ACC112 (cell line): ENCODE measurements at regions not wholly inside any gene's neighbourhood (a gene's known extent, or its start where the extent isn't known, plus 50 kb on each side); places are given as distances from the start of the nearest gene placed in this dataset.

Experiments used
- H2AFZ ChIP-seq: fragments of 200-600 bp; sonication (generic); one replicate; pipeline ENCODE4 v1.6.0; 2017; ENCODE audit warnings: antibody characterized with exemption, low read length; ENCODE audit not compliant: unreplicated experiment
- H3K27ac ChIP-seq: fragments of 200-600 bp; sonication (generic); 2 replicates; pipeline ENCODE4 v1.5.1; 2014; ENCODE audit warnings: low read depth, mild to moderate bottlenecking, antibody characterized with exemption, low read length, moderate library complexity
- H3K27me3 ChIP-seq: fragments of 200-600 bp; sonication (generic); 2 replicates; pipeline ENCODE4 v1.6.1; 2014; ENCODE audit warnings: mild to moderate bottlenecking, antibody characterized with exemption, low read length, moderate library complexity, mixed read lengths; ENCODE audit not compliant: insufficient read depth
- H3K36me3 ChIP-seq: fragments of 200-600 bp; sonication (generic); 2 replicates; pipeline ENCODE4 v1.6.1; 2016; ENCODE audit warnings: mild to moderate bottlenecking, antibody characterized with exemption, low read length, moderate library complexity, mixed read lengths; ENCODE audit not compliant: insufficient read depth
- H3K4me1 ChIP-seq: fragments of 200-600 bp; sonication (generic); one replicate; pipeline ENCODE4 v1.6.1; 2016; ENCODE audit warnings: low read length, mixed read lengths; ENCODE audit not compliant: insufficient read depth, unreplicated experiment, control insufficient read depth
- H3K4me3 ChIP-seq: fragments of 200-600 bp; sonication (generic); 2 replicates; pipeline ENCODE4 v1.5.1; 2014; ENCODE audit warnings: mild to moderate bottlenecking, low read depth, low read length
- H3K79me2 ChIP-seq: fragments of 200-600 bp; sonication (generic); one replicate; pipeline ENCODE4 v1.6.0; 2016; ENCODE audit warnings: low read length; ENCODE audit not compliant: control insufficient read depth, unreplicated experiment, insufficient read depth

DNA sequence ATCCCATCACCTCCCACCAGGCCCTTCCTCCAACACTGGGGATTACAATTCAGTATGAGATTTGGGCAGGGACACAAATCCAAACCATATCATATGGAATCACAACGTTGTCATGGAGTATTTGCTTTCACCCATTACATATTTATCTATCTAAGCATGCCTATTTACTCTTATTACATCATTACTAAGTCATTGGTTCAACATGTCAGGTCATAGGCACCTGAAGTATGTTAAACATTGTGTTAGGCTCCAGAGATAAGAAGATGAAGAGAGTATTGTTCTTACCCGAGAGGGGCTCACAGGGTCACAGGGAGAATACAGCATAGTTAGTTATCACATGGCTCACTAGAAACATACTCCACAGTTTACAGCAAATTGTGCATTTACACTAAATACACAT, 150.5 kb downstream of the TMEM161B start:
- Histone ChIP-seq H2AFZ (no peak overlapping the region), H3K27ac (no peak overlapping the region), H3K4me3 (no peak overlapping the region), H3K4me1 (no peaks in the 10 kb centered on the region), H3K79me2 (no peaks in the 10 kb centered on the region), H3K36me3 (no peaks in the 10 kb centered on the region), H3K27me3 (peaks cover 10% of the 10 kb centered on the region; the same call in 1 of the 2 replicates)

DNA sequence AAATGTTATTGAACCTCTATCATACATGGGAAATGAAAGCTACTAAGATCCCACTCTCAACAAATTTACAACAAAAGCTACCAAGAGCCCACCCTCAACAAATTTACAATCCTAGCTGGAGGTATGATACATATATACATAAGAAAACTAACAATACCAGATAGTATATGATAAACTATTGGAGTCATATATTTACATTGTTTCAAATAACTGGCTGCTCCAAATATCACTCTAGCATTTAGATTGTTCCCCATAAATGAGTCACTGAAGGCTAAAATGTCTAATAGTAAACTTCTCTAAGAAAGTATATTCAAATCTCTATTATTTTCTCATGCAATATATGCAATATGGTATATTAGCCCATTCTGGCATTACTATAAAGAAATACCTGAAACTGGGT, 151.1 kb downstream of the TMEM161B start:
- no peak overlapping the region for H3K4me3 ChIP-seq
- no peak overlapping the region for H2AFZ ChIP-seq
- no peaks in the 10 kb centered on the region for H3K36me3 ChIP-seq
- H3K79me2 ChIP-seq, result no peaks in the 10 kb centered on the region
- H3K27me3 ChIP-seq, result peaks cover 10% of the 10 kb centered on the region; the same call in 1 of the 2 replicates
- H3K4me1 ChIP-seq, result no peaks in the 10 kb centered on the region
- H3K27ac ChIP-seq, result no peak overlapping the region

DNA sequence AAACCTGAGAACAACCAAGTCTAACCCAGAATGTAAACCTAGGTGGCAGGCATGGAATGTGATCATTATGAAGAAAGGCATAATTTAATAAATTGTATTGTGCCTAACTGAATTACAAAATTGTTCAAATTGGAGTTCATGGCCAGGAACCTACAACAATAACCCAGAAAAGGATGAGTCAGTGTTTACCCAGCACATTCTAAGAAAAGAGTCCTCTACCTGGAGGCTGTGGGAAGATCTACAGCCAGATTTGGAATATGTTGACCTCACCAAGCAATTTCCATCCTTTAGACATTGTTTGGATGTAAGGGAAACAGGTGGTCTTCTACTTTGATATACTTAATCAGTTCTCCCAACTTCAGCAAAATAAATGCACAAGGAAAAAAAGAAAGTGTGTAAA, 152.2 kb downstream of the TMEM161B start:
- no peak overlapping the region for H2AFZ ChIP-seq
- H3K4me1 ChIP-seq, result no peaks in the 10 kb centered on the region
- H3K27ac ChIP-seq, result no peak overlapping the region
- H3K4me3 ChIP-seq, result no peak overlapping the region
- H3K27me3 ChIP-seq, result peaks cover 10% of the 10 kb centered on the region; the same call in 1 of the 2 replicates
- no peaks in the 10 kb centered on the region for H3K79me2 ChIP-seq
- H3K36me3 ChIP-seq, result no peaks in the 10 kb centered on the region

DNA sequence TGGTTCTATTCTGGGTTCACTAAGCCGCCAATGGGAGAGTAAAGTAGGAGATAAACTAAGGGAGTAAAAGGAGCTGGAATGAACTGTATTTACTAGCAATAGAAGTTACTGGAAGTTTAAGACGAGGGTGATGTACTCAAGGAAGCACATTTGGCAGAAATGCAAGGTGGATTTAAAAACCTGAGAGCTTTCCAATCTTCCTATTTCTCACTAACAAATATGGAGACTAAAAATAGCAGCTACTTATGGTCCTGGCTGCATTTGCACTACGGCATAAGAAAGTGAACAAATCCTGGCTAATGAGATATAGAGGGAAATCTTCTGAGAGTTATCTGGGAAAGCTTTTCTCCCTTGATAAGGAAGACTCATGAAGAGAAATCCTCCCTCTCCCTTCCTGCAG, 153.4 kb downstream of the TMEM161B start:
- Histone ChIP-seq H3K27ac (no peak overlapping the region), H2AFZ (no peak overlapping the region), H3K4me1 (no peaks in the 10 kb centered on the region), H3K36me3 (no peaks in the 10 kb centered on the region), H3K27me3 (peaks cover 15% of the 10 kb centered on the region; the same call in 1 of the 2 replicates), H3K4me3 (no peak overlapping the region), H3K79me2 (no peaks in the 10 kb centered on the region)

DNA sequence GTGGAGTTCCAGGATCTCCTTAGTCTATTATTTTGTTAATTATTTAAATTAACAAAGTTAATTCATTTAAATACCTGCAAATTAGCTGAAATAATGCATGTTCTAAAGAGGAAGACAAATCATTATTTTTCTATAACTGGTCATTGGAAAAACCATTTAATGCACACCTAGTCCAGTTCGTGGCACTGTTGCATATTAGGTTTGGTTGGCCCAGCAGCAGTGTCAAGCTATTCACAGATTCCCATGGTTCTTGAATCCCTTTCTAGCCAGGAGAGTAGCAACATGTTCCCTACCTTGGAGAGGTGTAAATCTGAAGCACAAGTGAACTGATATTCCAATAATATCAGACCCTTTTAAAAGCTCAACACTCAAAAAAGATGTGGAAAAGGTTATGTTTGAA, 155.2 kb downstream of the TMEM161B start:
- H3K4me1 ChIP-seq, result no peaks in the 10 kb centered on the region
- no peak overlapping the region for H3K4me3 ChIP-seq
- no peak overlapping the region for H3K27ac ChIP-seq
- no peak overlapping the region for H2AFZ ChIP-seq
- H3K79me2 ChIP-seq, result no peaks in the 10 kb centered on the region
- H3K36me3 ChIP-seq, result no peaks in the 10 kb centered on the region
- peaks cover 19% of the 10 kb centered on the region; the same call in 1 of the 2 replicates for H3K27me3 ChIP-seq

DNA sequence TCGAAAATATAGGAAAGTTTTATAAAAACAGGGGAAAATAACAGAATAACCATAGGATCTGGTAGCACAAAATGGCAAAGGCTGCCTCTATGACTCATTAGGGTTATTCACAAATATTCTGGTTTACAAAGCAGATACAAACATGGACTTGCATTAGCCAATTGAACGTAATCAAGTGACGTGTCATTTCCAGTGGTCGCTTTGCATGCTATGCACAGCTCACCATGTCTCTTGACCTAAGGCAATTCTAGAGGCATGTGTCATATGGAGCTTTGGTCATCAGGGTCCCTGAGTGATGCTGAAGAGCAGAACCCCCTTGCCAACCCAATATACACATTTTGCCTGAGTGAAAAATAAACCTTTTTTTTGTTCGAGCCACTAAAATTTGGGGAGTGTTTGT, 158.8 kb downstream of the TMEM161B start:
- H3K4me3 ChIP-seq, result no peak overlapping the region
- no peaks in the 10 kb centered on the region for H3K36me3 ChIP-seq
- no peak overlapping the region for H2AFZ ChIP-seq

DNA sequence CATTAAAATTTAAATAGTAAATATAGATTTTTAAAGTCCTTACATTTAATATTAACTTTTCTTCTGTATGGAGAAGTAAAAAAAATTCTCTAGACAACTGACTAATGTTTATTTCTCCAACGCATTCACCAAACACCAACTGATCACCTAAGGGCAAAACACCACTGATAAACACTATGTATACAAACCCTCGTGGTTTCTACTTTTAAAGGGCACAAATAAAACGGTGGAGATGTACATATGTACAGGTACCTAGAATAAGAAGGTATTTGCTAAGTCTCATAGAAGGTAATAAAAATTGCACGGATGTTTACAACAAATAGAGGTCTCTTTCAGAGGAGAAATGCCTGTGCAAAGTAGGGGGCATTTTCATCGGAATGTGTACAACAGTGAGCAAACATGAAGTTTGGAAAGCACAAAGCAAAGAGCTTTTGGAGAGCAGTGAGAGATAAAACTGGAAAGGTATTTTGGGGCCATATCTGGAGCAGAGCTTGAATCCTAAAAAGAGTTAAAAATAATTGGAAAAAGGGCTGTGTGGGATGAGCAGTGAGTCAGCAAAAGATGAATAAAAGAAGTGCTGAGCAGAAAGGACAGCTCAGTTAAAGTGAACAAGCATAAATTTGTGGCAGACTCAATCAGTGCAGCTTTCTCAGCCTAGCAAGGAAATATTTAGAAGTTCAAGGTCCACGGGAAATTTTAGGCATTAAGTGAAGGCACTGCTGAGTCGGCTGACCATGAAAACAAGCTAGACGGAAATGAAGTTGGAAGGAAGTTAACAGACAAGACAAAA, 160.0 kb downstream of the TMEM161B start:
- no peak overlapping the region for H3K27ac ChIP-seq
- H3K27me3 ChIP-seq, result peaks cover 14% of the 10 kb centered on the region; the same call in 1 of the 2 replicates
- H3K4me3 ChIP-seq, result no peak overlapping the region
- no peaks in the 10 kb centered on the region for H3K79me2 ChIP-seq
- H3K36me3 ChIP-seq, result no peaks in the 10 kb centered on the region
- H2AFZ ChIP-seq, result no peak overlapping the region
- no peaks in the 10 kb centered on the region for H3K4me1 ChIP-seq

More for the DNA sequence above, 158.8 kb downstream of the TMEM161B start:
- H3K27me3 ChIP-seq, result peaks cover 19% of the 10 kb centered on the region; the same call in 1 of the 2 replicates
- H3K4me1 ChIP-seq, result no peaks in the 10 kb centered on the region
- no peaks in the 10 kb centered on the region for H3K79me2 ChIP-seq
- no peak overlapping the region for H3K27ac ChIP-seq

DNA sequence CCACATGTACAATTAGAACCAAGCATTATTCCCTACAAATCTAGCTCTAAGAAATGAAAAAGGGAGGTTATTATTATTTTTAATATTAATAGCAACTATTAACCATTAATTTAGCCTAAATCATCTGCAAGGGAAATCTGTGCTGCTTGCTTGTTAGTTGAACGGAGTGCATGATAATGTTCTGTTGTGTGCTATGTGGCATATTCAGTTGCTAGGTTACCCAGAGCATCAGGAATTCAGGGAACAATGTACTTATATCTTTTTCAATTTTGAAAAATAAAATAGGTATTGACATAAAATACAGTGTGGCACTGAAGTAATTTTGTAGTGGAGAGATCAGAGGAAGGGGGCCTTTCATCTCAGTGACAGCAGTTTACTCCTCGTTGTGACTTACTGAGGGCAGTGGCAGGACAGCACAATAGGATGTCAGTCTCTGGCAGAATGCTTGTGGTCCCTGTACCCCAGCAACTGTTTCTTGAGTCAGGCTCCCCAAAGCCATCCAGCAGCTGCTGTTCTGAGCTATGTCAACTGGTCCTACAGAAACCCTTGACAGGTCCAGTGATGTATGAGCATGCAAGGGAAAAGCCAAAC, 173.6 kb downstream of the TMEM161B start:
- Histone ChIP-seq H2AFZ (no peak overlapping the region), H3K27ac (no peak overlapping the region), H3K4me3 (no peak overlapping the region), H3K36me3 (no peaks in the 10 kb centered on the region), H3K79me2 (no peaks in the 10 kb centered on the region), H3K27me3 (0 out of 2 replicates have a peak, but pooled peaks cover 1% of the 10 kb centered on the region), H3K4me1 (no peaks in the 10 kb centered on the region)

DNA sequence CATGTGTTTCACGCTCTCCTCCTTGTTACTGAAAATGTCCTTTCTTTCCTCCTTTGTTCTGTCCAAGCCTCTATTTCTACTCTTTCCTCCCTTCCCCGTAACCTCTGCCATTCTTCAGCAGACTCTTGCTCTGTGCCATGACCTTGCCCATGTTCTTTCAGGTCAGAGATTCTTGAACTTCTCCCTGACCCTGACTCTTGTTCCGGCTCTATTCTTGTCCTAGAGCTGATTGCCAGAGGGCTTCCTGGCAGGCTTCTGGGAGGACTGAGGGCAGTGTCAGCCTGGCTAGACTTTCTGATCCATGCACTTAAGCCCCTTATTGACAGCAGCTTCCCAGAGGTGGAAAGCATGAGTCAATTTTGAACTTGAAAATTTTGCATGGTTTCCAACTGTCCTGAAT, 174.2 kb downstream of the TMEM161B start:
- H2AFZ ChIP-seq, result no peak overlapping the region
- 0 out of 2 replicates have a peak, but pooled peaks cover 7% of the 10 kb centered on the region for H3K27me3 ChIP-seq
- H3K27ac ChIP-seq, result no peak overlapping the region
- H3K4me1 ChIP-seq, result no peaks in the 10 kb centered on the region
- H3K36me3 ChIP-seq, result no peaks in the 10 kb centered on the region
- H3K4me3 ChIP-seq, result no peak overlapping the region
- H3K79me2 ChIP-seq, result no peaks in the 10 kb centered on the region

DNA sequence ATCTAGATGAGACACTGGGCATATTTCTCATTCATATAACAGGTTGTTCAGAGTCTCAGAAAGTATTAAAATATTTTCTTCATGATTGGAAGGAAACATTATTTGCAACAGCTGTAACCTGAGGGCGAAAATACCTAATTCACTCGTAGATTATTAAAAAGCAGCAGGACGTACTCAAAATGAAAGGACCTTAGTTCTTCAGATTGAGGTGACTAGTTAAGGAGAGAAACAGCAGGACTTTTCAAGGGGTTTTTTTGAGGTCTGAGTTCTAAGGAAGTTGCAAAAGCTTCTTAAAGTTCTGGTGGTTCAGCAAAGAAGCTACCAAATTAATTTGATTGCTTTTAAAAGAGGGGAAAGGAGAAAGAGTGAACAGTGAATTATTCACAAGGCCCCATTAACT, 174.9 kb downstream of the TMEM161B start:
- no peaks in the 10 kb centered on the region for H3K36me3 ChIP-seq
- H2AFZ ChIP-seq, result no peak overlapping the region
- 0 out of 2 replicates have a peak, but pooled peaks cover 11% of the 10 kb centered on the region for H3K27me3 ChIP-seq
- no peaks in the 10 kb centered on the region for H3K4me1 ChIP-seq
- H3K79me2 ChIP-seq, result no peaks in the 10 kb centered on the region
- H3K27ac ChIP-seq, result no peak overlapping the region
- H3K4me3 ChIP-seq, result no peak overlapping the region
